ENCODE measurements at regions not wholly inside any gene's neighbourhood (a gene's known extent, or its start where the extent isn't known, plus 50 kb on each side); places are given as distances from the start of the nearest gene placed in this dataset.

- no peak for DNase-seq
- H3K27ac Mint-ChIP-seq, result no peak overlapping the region
- H3K36me3 Mint-ChIP-seq, result no peaks in the 10 kb centered on the region
- intact Hi-C loops (cut with micrococcal nuclease), result no loop called here
- ChIA-PET POLR2A (no interaction called here), CTCF (no interaction called here)
- H3K27me3 Mint-ChIP-seq, result peaks cover 7% of the 10 kb centered on the region
- H3K4me1 Mint-ChIP-seq (ENCODE audit: low read depth), result peaks cover 7% of the 10 kb centered on the region
- H3K4me3 Mint-ChIP-seq, result no peak overlapping the region
- no peaks in the 10 kb centered on the region for H3K9me3 Mint-ChIP-seq
These were observed 598.3 kb downstream of the CCDC171 start for GRCh38 chr9:16150938-16151650.

- Mint-ChIP-seq H3K4me3 (no peak overlapping the region), H3K9me3 (no peaks in the 10 kb centered on the region), H3K27ac (no peak overlapping the region), H3K4me1 (ENCODE audit: low read depth) (peaks cover 7% of the 10 kb centered on the region), H3K27me3 (peaks cover 7% of the 10 kb centered on the region), H3K36me3 (no peaks in the 10 kb centered on the region)
- intact Hi-C loops (cut with micrococcal nuclease), result no loop called here
- CTCF ChIA-PET, result no interaction called here
- POLR2A ChIA-PET, result no interaction called here
- DNase-seq, result no peak
These were observed 599.6 kb downstream of the CCDC171 start for GRCh38 chr9:16152276-16153101.

GRCh38 chr9:16153221-16153620, 600.4 kb downstream of the CCDC171 start:
- no peak overlapping the region for H3K27ac Mint-ChIP-seq
- H3K4me1 Mint-ChIP-seq (ENCODE audit: low read depth), result peaks cover 7% of the 10 kb centered on the region
- no peaks in the 10 kb centered on the region for H3K9me3 Mint-ChIP-seq
- no peak for DNase-seq
- ChIA-PET POLR2A (no interaction called here), CTCF (no interaction called here)
- no peaks in the 10 kb centered on the region for H3K36me3 Mint-ChIP-seq
- intact Hi-C loops (cut with micrococcal nuclease), result no loop called here
- H3K4me3 Mint-ChIP-seq, result no peak overlapping the region
- H3K27me3 Mint-ChIP-seq, result peaks cover 7% of the 10 kb centered on the region

GRCh38 chr9:16153741-16154140, 600.9 kb downstream of the CCDC171 start:
- Mint-ChIP-seq H3K27me3 (peaks cover 7% of the 10 kb centered on the region), H3K27ac (no peak overlapping the region), H3K4me3 (no peak overlapping the region), H3K36me3 (no peaks in the 10 kb centered on the region), H3K4me1 (ENCODE audit: low read depth) (peaks cover 7% of the 10 kb centered on the region), H3K9me3 (no peaks in the 10 kb centered on the region)
- intact Hi-C loops (cut with micrococcal nuclease), result no loop called here
- POLR2A ChIA-PET, result no interaction called here
- CTCF ChIA-PET, result no interaction called here
- no peak for DNase-seq

- H3K9me3 Mint-ChIP-seq, result no peaks in the 10 kb centered on the region
- CTCF ChIA-PET, result no interaction called here
- peak; percentile 56 for DNase-seq
- intact Hi-C loops (cut with micrococcal nuclease), result no loop called here
- H3K4me3 Mint-ChIP-seq, result no peak overlapping the region
- POLR2A ChIA-PET, result no interaction called here
- H3K36me3 Mint-ChIP-seq, result no peaks in the 10 kb centered on the region
- peaks cover 7% of the 10 kb centered on the region for H3K4me1 Mint-ChIP-seq (ENCODE audit: low read depth)
- peaks cover 9% of the 10 kb centered on the region for H3K27me3 Mint-ChIP-seq
- H3K27ac Mint-ChIP-seq, result peak overlapping the region; percentile 19
These were observed 601.8 kb downstream of the CCDC171 start for GRCh38 chr9:16154521-16155078.

GRCh38 chr9:16155878-16156277, 603.0 kb downstream of the CCDC171 start:
- DNase-seq, result no peak
- Mint-ChIP-seq H3K4me1 (ENCODE audit: low read depth) (peaks cover 7% of the 10 kb centered on the region), H3K9me3 (no peaks in the 10 kb centered on the region), H3K4me3 (no peak overlapping the region), H3K36me3 (no peaks in the 10 kb centered on the region), H3K27me3 (peaks cover 9% of the 10 kb centered on the region), H3K27ac (no peak overlapping the region)
- POLR2A ChIA-PET, result no interaction called here
- CTCF ChIA-PET, result no interaction called here
- intact Hi-C loops (cut with micrococcal nuclease), result no loop called here

GRCh38 chr9:16157216-16157615, 604.4 kb downstream of the CCDC171 start:
- H3K9me3 Mint-ChIP-seq, result no peaks in the 10 kb centered on the region
- no peak for DNase-seq
- H3K27me3 Mint-ChIP-seq, result peaks cover 9% of the 10 kb centered on the region
- peaks cover 7% of the 10 kb centered on the region for H3K4me1 Mint-ChIP-seq (ENCODE audit: low read depth)
- ChIA-PET CTCF (no interaction called here), POLR2A (no interaction called here)
- H3K27ac Mint-ChIP-seq, result no peak overlapping the region
- H3K36me3 Mint-ChIP-seq, result no peaks in the 10 kb centered on the region
- H3K4me3 Mint-ChIP-seq, result no peak overlapping the region
- intact Hi-C loops (cut with micrococcal nuclease), result no loop called here

- no peaks in the 10 kb centered on the region for H3K9me3 Mint-ChIP-seq
- peaks cover 9% of the 10 kb centered on the region for H3K27me3 Mint-ChIP-seq
- no peak overlapping the region for H3K4me3 Mint-ChIP-seq
- POLR2A ChIA-PET, result no interaction called here
- peaks cover 7% of the 10 kb centered on the region for H3K4me1 Mint-ChIP-seq (ENCODE audit: low read depth)
- no peak overlapping the region for H3K27ac Mint-ChIP-seq
- CTCF ChIA-PET, result no interaction called here
- intact Hi-C loops (cut with micrococcal nuclease), result no loop called here
- no peak for DNase-seq
- no peaks in the 10 kb centered on the region for H3K36me3 Mint-ChIP-seq
These were observed 604.8 kb downstream of the CCDC171 start for GRCh38 chr9:16157651-16158050.

GRCh38 chr9:16158093-16158492, 605.2 kb downstream of the CCDC171 start:
- H3K9me3 Mint-ChIP-seq, result peaks cover 4% of the 10 kb centered on the region
- ChIA-PET POLR2A (no interaction called here), CTCF (no interaction called here)
- intact Hi-C loops (cut with micrococcal nuclease), result no loop called here
- H3K4me1 Mint-ChIP-seq (ENCODE audit: low read depth), result peaks cover 7% of the 10 kb centered on the region
- H3K36me3 Mint-ChIP-seq, result no peaks in the 10 kb centered on the region
- H3K27me3 Mint-ChIP-seq, result peaks cover 9% of the 10 kb centered on the region
- no peak overlapping the region for H3K27ac Mint-ChIP-seq
- no peak for DNase-seq
- H3K4me3 Mint-ChIP-seq, result no peak overlapping the region

GRCh38 chr9:16161483-16161882, 608.6 kb downstream of the CCDC171 start:
- Mint-ChIP-seq H3K9me3 (peaks cover 5% of the 10 kb centered on the region), H3K4me1 (ENCODE audit: low read depth) (no peaks in the 10 kb centered on the region), H3K27me3 (peaks cover 2% of the 10 kb centered on the region), H3K36me3 (no peaks in the 10 kb centered on the region), H3K27ac (no peak overlapping the region), H3K4me3 (no peak overlapping the region)
- ChIA-PET POLR2A (no interaction called here), CTCF (no interaction called here)
- intact Hi-C loops (cut with micrococcal nuclease), result no loop called here
- no peak for DNase-seq

GRCh38 chr9:16170119-16170518, 617.3 kb downstream of the CCDC171 start:
- H3K4me1 Mint-ChIP-seq (ENCODE audit: low read depth), result no peaks in the 10 kb centered on the region
- ChIA-PET CTCF (no interaction called here), POLR2A (no interaction called here)
- H3K36me3 Mint-ChIP-seq, result no peaks in the 10 kb centered on the region
- no peak overlapping the region for H3K4me3 Mint-ChIP-seq
- no peaks in the 10 kb centered on the region for H3K9me3 Mint-ChIP-seq
- no peak for DNase-seq
- no peak overlapping the region for H3K27ac Mint-ChIP-seq
- H3K27me3 Mint-ChIP-seq, result no peaks in the 10 kb centered on the region
- intact Hi-C loops (cut with micrococcal nuclease), result no loop called here

- ChIA-PET CTCF (no interaction called here), POLR2A (no interaction called here)
- H3K36me3 Mint-ChIP-seq, result no peaks in the 10 kb centered on the region
- no peak overlapping the region for H3K27ac Mint-ChIP-seq
- intact Hi-C loops (cut with micrococcal nuclease), result no loop called here
- no peak for DNase-seq
- H3K4me3 Mint-ChIP-seq, result no peak overlapping the region
- H3K9me3 Mint-ChIP-seq, result no peaks in the 10 kb centered on the region
- H3K27me3 Mint-ChIP-seq, result no peaks in the 10 kb centered on the region
- H3K4me1 Mint-ChIP-seq (ENCODE audit: low read depth), result no peaks in the 10 kb centered on the region
These were observed 619.1 kb downstream of the CCDC171 start for GRCh38 chr9:16171911-16172310.

- CTCF ChIA-PET, result no interaction called here
- Mint-ChIP-seq H3K4me3 (no peak overlapping the region), H3K36me3 (no peaks in the 10 kb centered on the region), H3K4me1 (ENCODE audit: low read depth) (no peaks in the 10 kb centered on the region), H3K9me3 (no peaks in the 10 kb centered on the region), H3K27ac (no peak overlapping the region), H3K27me3 (no peaks in the 10 kb centered on the region)
- intact Hi-C loops (cut with micrococcal nuclease), result no loop called here
- POLR2A ChIA-PET, result no interaction called here
- DNase-seq, result no peak
These were observed 620.0 kb downstream of the CCDC171 start for GRCh38 chr9:16172796-16173195.

Data from activated CD4-positive, alpha-beta memory T cell treated with anti-CD3 and anti-CD28 coated beads for 36 hours (primary cell).